ENCODE measurements at regions not wholly inside any gene's neighbourhood (a gene's known extent, or its start where the extent isn't known, plus 50 kb on each side); places are given as distances from the start of the nearest gene placed in this dataset.

DNA sequence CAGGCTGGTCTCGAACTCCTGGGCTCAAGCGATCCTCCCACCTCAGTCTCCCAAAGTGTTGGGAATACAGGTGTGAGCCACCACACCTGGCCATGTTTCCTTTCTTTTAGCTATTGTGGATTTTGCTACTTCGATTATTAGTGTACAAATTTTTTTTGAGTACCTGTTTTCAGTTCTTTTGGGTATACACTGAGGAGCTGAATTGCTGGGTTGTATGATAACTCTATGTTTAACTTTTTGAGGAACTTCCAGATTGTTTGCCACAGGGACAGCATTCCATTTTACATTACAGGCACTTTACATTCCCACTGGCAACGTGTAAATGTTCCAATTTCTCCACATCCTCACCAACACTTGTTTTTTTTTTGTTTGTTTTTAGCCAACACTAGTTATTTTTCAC, 198.1 kb upstream of the TBX3 start:
- Histone ChIP-seq H3K27ac (ENCODE audit: low read depth in 2 of 2, low read length in 1 of 2) (no peak overlapping the region), H3K4me2 (no peak overlapping the region), H3K9me3 (no peaks in the 10 kb centered on the region), H3K36me3 (replicated peaks in 1 of 2; ENCODE audit: control insufficient read depth in 1 of 2, insufficient read depth in 2 of 2, low read length in 1 of 2) (no peaks in the 10 kb centered on the region), H3K27me3 (ENCODE audit: insufficient read depth) (no peaks in the 10 kb centered on the region), H3K4me1 (ENCODE audit: control insufficient read depth in 1 of 2, insufficient read depth in 2 of 2, low read depth in 1 of 2, low read length in 1 of 2) (no peaks in the 10 kb centered on the region), H3K4me3 (ENCODE audit: low read depth in 2 of 2, low read length in 1 of 2) (no peak overlapping the region), H2AFZ (ENCODE audit: low read depth) (no peak overlapping the region), H3K9ac (no peak overlapping the region), H3F3A (replicated peaks; ENCODE audit: insufficient read depth) (no peaks in the 10 kb centered on the region), H3K9me2 (no peaks in the 10 kb centered on the region), H3K79me2 (ENCODE audit: insufficient read depth) (no peaks in the 10 kb centered on the region), H4K20me1 (ENCODE audit: insufficient read depth) (no peaks in the 10 kb centered on the region)
- DNase-seq = no peak
- WGBS (ENCODE audit: low lambda C conversion rate) = 57% methylated on average over 4 of the region's 4 CpGs
- POLR2A ChIA-PET = no interaction called here
- CTCF ChIA-PET = no interaction called here
- TF ChIP-seq SIN3A (IDR thresholded peaks at IDR 0.05; ENCODE audit: borderline replicate concordance, low read depth, low read length) (no peak), SMC3 (IDR thresholded peaks at IDR 0.05; ENCODE audit: low read depth, low read length) (no peak), EP300 (IDR thresholded peaks at IDR 0.05; ENCODE audit: borderline replicate concordance in 1 of 2, low read depth in 1 of 2, low read length in 1 of 2) (no peak), TCF12 (IDR thresholded peaks at IDR 0.05) (no peak), RAD21 (IDR thresholded peaks at IDR 0.05; ENCODE audit: low read length) (no peak), RCOR1 (IDR thresholded peaks at IDR 0.05; ENCODE audit: low read length) (no peak), TEAD4 (IDR thresholded peaks at IDR 0.05; ENCODE audit: borderline replicate concordance, insufficient read depth) (no peak), CHD2 (IDR thresholded peaks at IDR 0.05; ENCODE audit: low read length, partially characterized antibody) (no peak), MEF2A (IDR thresholded peaks at IDR 0.05; ENCODE audit: borderline replicate concordance, low read depth) (no peak)
- TF ChIP-seq, protein P1, sequence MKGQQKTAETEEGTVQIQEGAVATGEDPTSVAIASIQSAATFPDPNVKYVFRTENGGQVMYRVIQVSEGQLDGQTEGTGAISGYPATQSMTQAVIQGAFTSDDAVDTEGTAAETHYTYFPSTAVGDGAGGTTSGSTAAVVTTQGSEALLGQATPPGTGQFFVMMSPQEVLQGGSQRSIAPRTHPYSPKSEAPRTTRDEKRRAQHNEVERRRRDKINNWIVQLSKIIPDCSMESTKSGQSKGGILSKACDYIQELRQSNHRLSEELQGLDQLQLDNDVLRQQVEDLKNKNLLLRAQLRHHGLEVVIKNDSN (IDR thresholded peaks at IDR 0.05; ENCODE audit: borderline replicate concordance, low read depth) = no peak
- TF ChIP-seq, protein P2, sequence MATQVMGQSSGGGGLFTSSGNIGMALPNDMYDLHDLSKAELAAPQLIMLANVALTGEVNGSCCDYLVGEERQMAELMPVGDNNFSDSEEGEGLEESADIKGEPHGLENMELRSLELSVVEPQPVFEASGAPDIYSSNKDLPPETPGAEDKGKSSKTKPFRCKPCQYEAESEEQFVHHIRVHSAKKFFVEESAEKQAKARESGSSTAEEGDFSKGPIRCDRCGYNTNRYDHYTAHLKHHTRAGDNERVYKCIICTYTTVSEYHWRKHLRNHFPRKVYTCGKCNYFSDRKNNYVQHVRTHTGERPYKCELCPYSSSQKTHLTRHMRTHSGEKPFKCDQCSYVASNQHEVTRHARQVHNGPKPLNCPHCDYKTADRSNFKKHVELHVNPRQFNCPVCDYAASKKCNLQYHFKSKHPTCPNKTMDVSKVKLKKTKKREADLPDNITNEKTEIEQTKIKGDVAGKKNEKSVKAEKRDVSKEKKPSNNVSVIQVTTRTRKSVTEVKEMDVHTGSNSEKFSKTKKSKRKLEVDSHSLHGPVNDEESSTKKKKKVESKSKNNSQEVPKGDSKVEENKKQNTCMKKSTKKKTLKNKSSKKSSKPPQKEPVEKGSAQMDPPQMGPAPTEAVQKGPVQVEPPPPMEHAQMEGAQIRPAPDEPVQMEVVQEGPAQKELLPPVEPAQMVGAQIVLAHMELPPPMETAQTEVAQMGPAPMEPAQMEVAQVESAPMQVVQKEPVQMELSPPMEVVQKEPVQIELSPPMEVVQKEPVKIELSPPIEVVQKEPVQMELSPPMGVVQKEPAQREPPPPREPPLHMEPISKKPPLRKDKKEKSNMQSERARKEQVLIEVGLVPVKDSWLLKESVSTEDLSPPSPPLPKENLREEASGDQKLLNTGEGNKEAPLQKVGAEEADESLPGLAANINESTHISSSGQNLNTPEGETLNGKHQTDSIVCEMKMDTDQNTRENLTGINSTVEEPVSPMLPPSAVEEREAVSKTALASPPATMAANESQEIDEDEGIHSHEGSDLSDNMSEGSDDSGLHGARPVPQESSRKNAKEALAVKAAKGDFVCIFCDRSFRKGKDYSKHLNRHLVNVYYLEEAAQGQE (IDR thresholded peaks at IDR 0.05; ENCODE audit: low read depth, low read length) = no peak
- TF ChIP-seq, protein P3, sequence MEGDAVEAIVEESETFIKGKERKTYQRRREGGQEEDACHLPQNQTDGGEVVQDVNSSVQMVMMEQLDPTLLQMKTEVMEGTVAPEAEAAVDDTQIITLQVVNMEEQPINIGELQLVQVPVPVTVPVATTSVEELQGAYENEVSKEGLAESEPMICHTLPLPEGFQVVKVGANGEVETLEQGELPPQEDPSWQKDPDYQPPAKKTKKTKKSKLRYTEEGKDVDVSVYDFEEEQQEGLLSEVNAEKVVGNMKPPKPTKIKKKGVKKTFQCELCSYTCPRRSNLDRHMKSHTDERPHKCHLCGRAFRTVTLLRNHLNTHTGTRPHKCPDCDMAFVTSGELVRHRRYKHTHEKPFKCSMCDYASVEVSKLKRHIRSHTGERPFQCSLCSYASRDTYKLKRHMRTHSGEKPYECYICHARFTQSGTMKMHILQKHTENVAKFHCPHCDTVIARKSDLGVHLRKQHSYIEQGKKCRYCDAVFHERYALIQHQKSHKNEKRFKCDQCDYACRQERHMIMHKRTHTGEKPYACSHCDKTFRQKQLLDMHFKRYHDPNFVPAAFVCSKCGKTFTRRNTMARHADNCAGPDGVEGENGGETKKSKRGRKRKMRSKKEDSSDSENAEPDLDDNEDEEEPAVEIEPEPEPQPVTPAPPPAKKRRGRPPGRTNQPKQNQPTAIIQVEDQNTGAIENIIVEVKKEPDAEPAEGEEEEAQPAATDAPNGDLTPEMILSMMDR (IDR thresholded peaks at IDR 0.05) = no peak
- TF ChIP-seq, protein P4, sequence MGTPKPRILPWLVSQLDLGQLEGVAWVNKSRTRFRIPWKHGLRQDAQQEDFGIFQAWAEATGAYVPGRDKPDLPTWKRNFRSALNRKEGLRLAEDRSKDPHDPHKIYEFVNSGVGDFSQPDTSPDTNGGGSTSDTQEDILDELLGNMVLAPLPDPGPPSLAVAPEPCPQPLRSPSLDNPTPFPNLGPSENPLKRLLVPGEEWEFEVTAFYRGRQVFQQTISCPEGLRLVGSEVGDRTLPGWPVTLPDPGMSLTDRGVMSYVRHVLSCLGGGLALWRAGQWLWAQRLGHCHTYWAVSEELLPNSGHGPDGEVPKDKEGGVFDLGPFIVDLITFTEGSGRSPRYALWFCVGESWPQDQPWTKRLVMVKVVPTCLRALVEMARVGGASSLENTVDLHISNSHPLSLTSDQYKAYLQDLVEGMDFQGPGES (IDR thresholded peaks at IDR 0.05; ENCODE audit: low read depth, low read length) = no peak

Measured in SK-N-SH (cell line).